Erythroblast (primary cell): ENCODE measurements at regions not wholly inside any gene's neighbourhood (a gene's known extent, or its start where the extent isn't known, plus 50 kb on each side); places are given as distances from the start of the nearest gene placed in this dataset.

Experiments
- GATA1 ChIP-seq: IDR thresholded peaks from 2 replicates; pipeline ENCODE4 v1.6.1; 2011; ENCODE audit warnings: low read depth, mild to moderate bottlenecking, control low read depth, low read length, moderate library complexity
- POLR2A ChIP-seq: IDR thresholded peaks from 2 replicates; pipeline ENCODE4 v1.6.1; 2011; ENCODE audit warnings: mild to moderate bottlenecking, low read length

- TF ChIP-seq POLR2A, result no peak
- TF ChIP-seq GATA1, result no peak
Observed at GRCh38 chr4:1570291-1571164, 113.6 kb downstream of the FAM53A start.
